Heart right ventricle (tissue), 16 donors: ENCODE measurements at regions not wholly inside any gene's neighbourhood (a gene's known extent, or its start where the extent isn't known, plus 50 kb on each side); places are given as distances from the start of the nearest gene placed in this dataset.
"Not testable (repeated sequence)": the region's sequence is repeated elsewhere in the genome, so short reads cannot be mapped to it uniquely, and the experiment has no call there.

Experiments used
- ATAC-seq, 8 donors: fragments of 200-7000 bp; cut with Tn5 transposase; one replicate each; pipeline ENCODE4 v1.9.1; 2020; ENCODE audit warnings: mild to moderate bottlenecking in 8 of 8, moderate library complexity in 8 of 8, moderate number of reproducible peaks in 1 of 8
- DNase-seq, 2 donors: peaks; one replicate each; pipeline ENCODE4 v3.0.0-alpha.2; 2020
- H3K27ac ChIP-seq, 10 donors: fragments of 200-600 bp; sonication (generic) in 2 of 10; one replicate each; pipeline versions ENCODE4 v1.5.0 to v1.8.0; 2020 to 2022; ENCODE audit warnings: mild to moderate bottlenecking in 3 of 10
- H3K27me3 ChIP-seq, 7 donors: fragments of 200-600 bp; one replicate each; pipeline ENCODE4 v1.8.0; 2021 to 2022; ENCODE audit warnings: mild to moderate bottlenecking in 2 of 7
- H3K36me3 ChIP-seq, 9 donors: fragments of 200-600 bp; sonication (generic) in 1 of 9; one replicate each; pipeline versions ENCODE4 v1.5.0 to v1.8.0; 2020 to 2022; ENCODE audit warnings: mild to moderate bottlenecking in 2 of 9
- H3K4me1 ChIP-seq, 9 donors: fragments of 200-600 bp; sonication (generic) in 1 of 9; one replicate each; pipeline versions ENCODE4 v1.5.0 to v1.8.0; 2020 to 2022; ENCODE audit warnings: mild to moderate bottlenecking in 4 of 9
- H3K4me3 ChIP-seq, 10 donors: fragments of 200-600 bp; sonication (generic) in 2 of 10; one replicate each; pipeline versions ENCODE4 v1.5.0 to v1.8.0; 2020 to 2022; ENCODE audit warnings: mild to moderate bottlenecking in 7 of 10, moderate library complexity in 2 of 10
- H3K9me3 ChIP-seq, 11 donors: fragments of 200-600 bp in 10 of 11; sonication (generic) in 2 of 11; one replicate each; pipeline versions ENCODE4 v1.5.0 to v1.8.0; 2013 to 2022; ENCODE audit warnings: mild to moderate bottlenecking in 2 of 11, control low read depth in 1 of 11, moderate library complexity in 1 of 11
- WGBS, 2 donors: extraction: QIAGEN DNeasy Blood & Tissue Kit; methylation state at CpG; one replicate each; pipeline ENCODE4 v1.1.7; 2013; ENCODE audit warnings: inconsistent platforms in 1 of 2; 5-methylcytosine and 5-hydroxymethylcytosine counted together
- intact Hi-C, 10 donors: fragments of 100-400 bp; cut with DNase I; formaldehyde crosslinking; loops; one replicate each; pipeline versions ENCODE4 v1.11.1 to v1.14.2; 2022
- TF ChIP-seq, protein P1 (sequence below), 9 donors: fragments of 200-600 bp; sonication (generic) in 2 of 9; IDR thresholded peaks; one replicate each; pipeline versions ENCODE4 v1.5.0 to v1.8.0; 2021 to 2022; ENCODE audit warnings: antibody characterized with exemption in 9 of 9, mild to moderate bottlenecking in 5 of 9, moderate library complexity in 1 of 9
- donor health status: Arrhythmogenic right ventricular cardiomyopathy.
- donor health status: ischemic (EF 13 %, LVEDD 7.1; RV severe dilation, severe dysfunction).
- donor health status: healthy with polysubstance abuse.
- donor health status: DM: no; HTN: yes; CAD: no.
- donor health status: DM: no; HTN: no; CAD: no.
- donor health status: ischemic (EF 25% LVEDD 6.9; RV normal size, moderate dysfunction).
- donor health status: ischemic (EF 25% LVEDD 5.7; RV mildly dilated, moderate dysfunction).
- donor health status: healthy.
- donor health status: DM: yes; HTN: yes; CAD: no.
- donor health status: Ischemic cardiomyopathy.
- donor health status: ischemic (EF 35%, LVEDD 5.7; RV mildly dilated, moderate dysfunction).
- donor health status: nonischemic (EF 11% LVEDD 7.7; RV severe dilation, severe dysfunction).
- donor health status: DM: yes; HTN: yes; CAD: no.
- donor health status: PGD.
- donor health status: ischemic (EF 29% LVEDD 5.4; RV normal size, mild dysfunction).
- donor health status: nonischemic (EF 23%, LVEDD 6.1; RV moderate dilation, normal function).

GRCh38 chr2:80947601-80948130 is 643.1 kb upstream of the LRRTM1 start:
- Histone ChIP-seq H3K27ac (no peak overlapping the region), H3K4me3 (no peak overlapping the region), H3K9me3 (peaks cover 0 to 6% (median 0%) of the 10 kb centered on the region in 11 donors), H3K4me1 (no peaks in the 10 kb centered on the region), H3K36me3 (no peaks in the 10 kb centered on the region), H3K27me3 (no peaks in the 10 kb centered on the region)
- TF ChIP-seq, protein P1, sequence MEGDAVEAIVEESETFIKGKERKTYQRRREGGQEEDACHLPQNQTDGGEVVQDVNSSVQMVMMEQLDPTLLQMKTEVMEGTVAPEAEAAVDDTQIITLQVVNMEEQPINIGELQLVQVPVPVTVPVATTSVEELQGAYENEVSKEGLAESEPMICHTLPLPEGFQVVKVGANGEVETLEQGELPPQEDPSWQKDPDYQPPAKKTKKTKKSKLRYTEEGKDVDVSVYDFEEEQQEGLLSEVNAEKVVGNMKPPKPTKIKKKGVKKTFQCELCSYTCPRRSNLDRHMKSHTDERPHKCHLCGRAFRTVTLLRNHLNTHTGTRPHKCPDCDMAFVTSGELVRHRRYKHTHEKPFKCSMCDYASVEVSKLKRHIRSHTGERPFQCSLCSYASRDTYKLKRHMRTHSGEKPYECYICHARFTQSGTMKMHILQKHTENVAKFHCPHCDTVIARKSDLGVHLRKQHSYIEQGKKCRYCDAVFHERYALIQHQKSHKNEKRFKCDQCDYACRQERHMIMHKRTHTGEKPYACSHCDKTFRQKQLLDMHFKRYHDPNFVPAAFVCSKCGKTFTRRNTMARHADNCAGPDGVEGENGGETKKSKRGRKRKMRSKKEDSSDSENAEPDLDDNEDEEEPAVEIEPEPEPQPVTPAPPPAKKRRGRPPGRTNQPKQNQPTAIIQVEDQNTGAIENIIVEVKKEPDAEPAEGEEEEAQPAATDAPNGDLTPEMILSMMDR (IDR thresholded peaks at IDR 0.05), result no peak
- DNase-seq, result no peak
- ATAC-seq, result no peak
- WGBS, 2 donors, result 87 to 91% methylated on average over 6 of the region's 6 CpGs
- intact Hi-C loops, result no loop called here

- 82 to 84% methylated on average over 3 of the region's 3 CpGs for WGBS, 2 donors
- intact Hi-C loops, result no loop called here
- ATAC-seq, result no peak
- Histone ChIP-seq H3K9me3 (peaks cover 0 to 2% (median 0%) of the 10 kb centered on the region in 11 donors), H3K4me1 (no peaks in the 10 kb centered on the region), H3K36me3 (no peaks in the 10 kb centered on the region), H3K4me3 (no peak overlapping the region), H3K27ac (no peak overlapping the region), H3K27me3 (no peaks in the 10 kb centered on the region)
- TF ChIP-seq, protein P1 (IDR thresholded peaks at IDR 0.05), result no peak
- no peak for DNase-seq
Observed at GRCh38 chr2:80943487-80943886, 638.9 kb upstream of the LRRTM1 start.

DNA sequence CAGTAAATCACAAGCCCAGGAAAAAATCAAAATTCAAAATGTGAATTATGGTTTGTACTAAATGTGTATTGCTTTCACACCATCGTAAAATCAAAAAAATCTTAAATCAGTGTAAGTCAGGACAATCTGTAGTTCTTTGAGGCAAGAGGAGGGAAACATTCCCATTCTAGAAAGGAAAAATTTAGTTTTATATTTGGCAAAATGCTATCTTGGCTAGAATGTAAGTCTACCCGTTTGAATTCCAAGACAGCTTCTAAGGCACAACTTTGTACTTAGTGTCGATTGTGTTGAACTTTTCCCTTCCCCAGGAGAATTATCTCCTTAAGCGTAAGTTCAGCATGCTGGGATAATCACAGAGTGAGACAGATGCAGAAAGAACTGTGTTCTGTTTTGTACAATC is 638.2 kb upstream of the LRRTM1 start:
- H3K27ac ChIP-seq, result no peak overlapping the region
- WGBS, 2 donors, result 55 to 65% methylated on average over 4 of the region's 4 CpGs
- H3K4me1 ChIP-seq, result no peaks in the 10 kb centered on the region
- no peaks in the 10 kb centered on the region for H3K27me3 ChIP-seq
- H3K4me3 ChIP-seq, result no peak overlapping the region
- ATAC-seq, result no peak
- TF ChIP-seq, protein P1 (IDR thresholded peaks at IDR 0.05), result no peak
- no peak for DNase-seq
- no peaks in the 10 kb centered on the region for H3K36me3 ChIP-seq
- peaks cover 0 to 9% (median 0%) of the 10 kb centered on the region in 11 donors for H3K9me3 ChIP-seq
- intact Hi-C loops, result no loop called here

DNA sequence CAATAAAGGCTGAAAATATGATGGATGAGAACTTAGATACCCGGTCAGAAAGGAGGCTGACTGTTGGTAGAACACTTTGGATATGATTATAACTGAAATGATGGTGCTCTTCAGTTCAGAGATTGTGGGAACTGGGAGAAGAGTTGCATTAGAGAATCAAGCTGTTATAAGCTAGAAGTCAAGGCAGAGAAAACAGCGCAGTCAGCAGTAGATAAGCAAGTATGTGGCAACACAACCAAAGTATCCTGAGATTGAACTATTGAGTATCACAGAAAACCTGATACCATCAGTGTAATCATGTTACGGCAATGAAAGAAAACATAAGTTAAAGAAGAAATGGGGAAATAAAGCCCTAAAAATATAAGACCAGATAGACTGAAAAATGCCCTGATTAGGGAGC is 633.9 kb upstream of the LRRTM1 start:
- H3K27me3 ChIP-seq, result no peaks in the 10 kb centered on the region
- H3K36me3 ChIP-seq, result no peaks in the 10 kb centered on the region
- ATAC-seq (no peak), DNase-seq (no peak)
- H3K9me3 ChIP-seq, result peaks cover 0 to 39% (median 0%) of the 10 kb centered on the region in 11 donors
- intact Hi-C loops, result no loop called here
- H3K27ac ChIP-seq, result no peak overlapping the region
- TF ChIP-seq, protein P1 (IDR thresholded peaks at IDR 0.05), result no peak
- no peak overlapping the region for H3K4me3 ChIP-seq
- WGBS, 2 donors, result 47 to 70% methylated on average over 3 of the region's 3 CpGs
- no peaks in the 10 kb centered on the region for H3K4me1 ChIP-seq

DNA sequence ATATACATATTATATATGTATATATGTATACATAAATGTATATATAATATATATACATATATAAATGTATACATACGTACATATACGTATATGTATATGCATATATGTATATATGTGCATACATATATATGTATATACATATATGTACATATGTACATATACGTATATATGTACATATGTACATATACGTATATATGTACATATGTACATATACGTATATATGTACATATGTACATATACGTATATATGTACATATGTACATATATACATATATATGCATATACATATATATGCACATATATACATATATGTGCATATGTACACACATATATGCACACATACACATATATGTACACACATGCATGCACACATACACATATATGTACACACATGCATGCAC is 627.3 kb upstream of the LRRTM1 start:
- H3K36me3 ChIP-seq, H3K27ac ChIP-seq, H3K4me1 ChIP-seq, H3K4me3 ChIP-seq, ATAC-seq, H3K27me3 ChIP-seq, intact Hi-C loops, DNase-seq: not testable (repeated sequence)
- WGBS, 2 donors, result 93 to 95% methylated on average over 2 to 5 of the region's 6 CpGs
- H3K9me3 ChIP-seq, result peaks cover 0 to 59% (median 15%) of the 10 kb centered on the region in 11 donors
